Amniotic epithelial cell (primary cell): ENCODE measurements at regions not wholly inside any gene's neighbourhood (a gene's known extent, or its start where the extent isn't known, plus 50 kb on each side); places are given as distances from the start of the nearest gene placed in this dataset.

Experiments used
- DNase-seq: peaks from one replicate; pipeline ENCODE4 v3.0.0-alpha.2; 2010; ENCODE audit warnings: low read depth

DNA sequence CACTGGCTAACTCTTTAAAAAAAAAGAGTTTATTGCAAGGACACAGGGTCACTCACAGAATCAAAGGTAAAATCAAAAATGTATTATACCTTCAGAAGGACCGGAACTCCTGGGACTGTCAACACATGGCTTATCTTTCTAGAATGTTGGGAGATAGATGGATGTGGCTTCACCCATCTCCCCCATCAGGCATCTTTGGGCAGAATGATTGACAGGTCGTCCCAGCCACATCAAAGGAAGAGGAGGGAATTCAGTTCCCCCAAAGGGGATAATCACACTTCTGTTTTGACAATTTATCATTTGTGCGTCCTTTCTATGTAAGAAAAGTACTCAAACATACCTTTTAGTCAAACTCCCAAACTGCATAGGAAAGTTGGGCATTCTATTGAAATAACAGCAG, 228.6 kb upstream of the CDH5 start:
- DNase-seq = no peak

DNA sequence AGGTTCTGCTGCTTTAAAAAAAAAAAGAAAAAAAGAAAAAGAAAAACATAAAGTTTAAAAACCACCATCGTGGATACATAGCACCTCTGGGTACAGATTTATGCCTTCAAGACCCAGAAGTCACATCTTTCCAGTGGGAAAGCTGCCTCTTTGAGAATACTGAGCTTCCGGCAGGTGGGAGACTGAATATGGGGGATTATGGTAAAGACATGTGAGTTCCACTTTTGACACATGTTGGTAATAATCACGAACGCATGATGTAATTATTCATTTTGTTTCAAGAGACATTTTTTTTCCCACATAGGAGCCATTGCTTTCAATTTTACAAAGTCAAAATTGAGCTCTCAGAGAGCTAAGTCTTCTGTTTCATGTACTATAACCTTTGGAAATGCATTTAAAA, 229.7 kb upstream of the CDH5 start:
- DNase-seq = no peak

DNA sequence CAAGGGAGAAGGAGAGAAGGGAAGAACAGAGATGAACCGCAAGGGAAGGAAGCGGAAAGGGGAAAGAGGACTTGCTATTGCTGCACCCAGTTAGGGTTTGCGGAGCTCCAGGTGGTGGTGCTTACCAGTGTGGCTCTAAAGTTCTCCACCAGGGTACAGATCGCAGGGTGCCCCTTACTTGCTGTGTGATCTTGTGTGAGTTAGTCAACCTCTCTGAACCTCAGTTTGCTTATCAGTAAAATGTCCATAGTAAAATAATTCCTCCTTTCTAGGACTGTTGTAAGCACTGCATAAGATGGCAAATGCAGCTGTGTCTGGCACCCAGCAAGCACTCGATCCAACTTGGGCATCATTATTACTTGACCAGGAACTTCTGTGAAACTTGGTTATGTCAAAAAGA, 230.7 kb upstream of the CDH5 start:
- DNase-seq = no peak

GRCh38 chr16:66135421-66135831, 231.1 kb upstream of the CDH5 start:
- DNase-seq = peak; percentile 61

DNA sequence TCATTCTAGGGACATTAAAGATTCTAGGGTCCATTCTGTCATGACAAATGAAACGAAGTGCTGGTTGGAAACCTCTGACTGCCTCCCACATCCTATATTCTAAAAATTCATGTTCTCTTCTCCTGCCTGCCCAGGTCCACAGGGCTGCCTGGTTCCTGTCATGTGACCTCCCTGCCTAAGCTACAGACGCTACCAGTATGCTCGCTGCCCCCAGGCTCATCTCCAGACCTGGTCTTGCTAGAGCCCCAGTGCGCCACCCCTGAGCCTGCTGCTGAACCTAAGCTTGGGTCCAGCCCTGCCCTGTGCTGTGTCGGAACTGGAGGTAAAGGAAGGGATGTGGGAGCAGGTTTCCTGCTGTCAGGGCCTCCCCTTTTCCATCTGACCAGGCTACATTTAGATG, 231.6 kb upstream of the CDH5 start:
- no peak for DNase-seq

- peak; percentile 99 for DNase-seq
Observed at GRCh38 chr16:66133643-66134338, 232.7 kb upstream of the CDH5 start.

- peak; percentile 63 for DNase-seq
Observed at GRCh38 chr16:66131895-66132294, 234.6 kb upstream of the CDH5 start.

- DNase-seq = peak; percentile 84
Observed at GRCh38 chr16:66131156-66131807, 235.2 kb upstream of the CDH5 start.

GRCh38 chr16:66130296-66130905, 236.1 kb upstream of the CDH5 start:
- DNase-seq = peak; percentile 97

GRCh38 chr16:66129196-66129595, 237.3 kb upstream of the CDH5 start:
- DNase-seq = no peak

DNA sequence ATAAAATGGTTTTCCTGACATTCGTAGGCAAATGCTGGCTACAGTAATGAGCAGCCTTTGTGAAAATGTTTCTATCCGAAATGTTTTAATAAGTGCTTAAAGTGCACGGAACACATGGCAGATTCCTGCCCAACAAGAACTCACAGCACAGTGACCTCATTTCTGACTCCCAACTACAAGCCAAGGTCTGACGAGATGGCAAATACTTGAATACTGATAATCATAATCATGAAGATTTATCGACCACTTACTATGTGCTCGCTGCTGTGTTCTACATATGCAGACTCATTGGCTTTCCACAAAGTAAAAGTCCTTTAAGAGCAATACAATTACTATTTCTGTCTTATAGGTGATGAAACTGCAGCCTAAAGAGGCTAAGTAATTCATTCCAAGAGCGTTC, 238.1 kb upstream of the CDH5 start:
- no peak for DNase-seq

DNA sequence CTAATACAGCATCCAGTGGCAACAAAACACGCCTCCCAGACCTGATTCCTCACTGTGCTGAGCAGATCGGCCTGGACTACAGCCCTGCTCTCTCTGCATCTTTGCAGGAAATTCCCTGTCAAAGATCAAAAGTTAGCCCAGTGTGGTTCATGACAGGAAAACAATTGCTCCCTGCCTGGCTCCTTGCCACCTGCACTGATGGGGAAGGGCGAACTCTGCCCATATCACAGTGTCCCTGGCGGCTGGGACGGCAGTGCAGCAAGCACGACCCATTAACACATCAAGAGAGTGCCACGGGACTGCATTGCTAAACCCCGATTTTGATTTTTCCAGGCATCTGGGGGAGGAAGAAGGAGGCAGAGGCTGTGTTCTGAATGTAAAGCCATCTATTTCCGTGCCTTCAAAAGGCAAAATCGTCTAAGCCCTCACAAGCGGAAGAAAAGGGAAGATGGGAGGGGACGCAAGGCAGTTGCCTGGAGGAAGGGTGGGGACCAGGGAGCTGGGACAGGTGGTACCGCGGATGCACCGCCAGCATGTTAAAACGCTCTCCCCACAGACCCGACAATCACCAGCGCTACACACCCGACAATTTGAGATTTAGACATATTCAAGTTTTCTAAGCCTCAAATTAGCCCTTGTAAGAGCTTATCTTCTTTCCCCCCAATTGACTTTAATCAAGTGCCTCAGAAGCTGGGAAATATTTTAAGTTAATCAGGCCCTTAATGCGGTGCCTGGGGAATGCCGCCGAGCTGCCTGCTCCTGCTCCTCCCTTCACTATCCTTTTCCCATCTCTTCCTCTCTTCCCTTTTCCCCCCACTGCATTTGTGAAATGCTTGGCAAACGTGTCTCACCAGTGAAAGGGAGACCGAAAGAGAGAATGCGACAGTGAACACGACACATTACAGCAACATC, 238.8 kb upstream of the CDH5 start:
- peak; percentile 18 for DNase-seq

- DNase-seq = peak; percentile 95
Observed at GRCh38 chr16:66121466-66121865, 245.0 kb upstream of the CDH5 start.

GRCh38 chr16:66120656-66121055, 245.8 kb upstream of the CDH5 start:
- peak; percentile 83 for DNase-seq

GRCh38 chr16:66116163-66117002, 250.1 kb upstream of the CDH5 start:
- DNase-seq = peak; percentile 55

DNA sequence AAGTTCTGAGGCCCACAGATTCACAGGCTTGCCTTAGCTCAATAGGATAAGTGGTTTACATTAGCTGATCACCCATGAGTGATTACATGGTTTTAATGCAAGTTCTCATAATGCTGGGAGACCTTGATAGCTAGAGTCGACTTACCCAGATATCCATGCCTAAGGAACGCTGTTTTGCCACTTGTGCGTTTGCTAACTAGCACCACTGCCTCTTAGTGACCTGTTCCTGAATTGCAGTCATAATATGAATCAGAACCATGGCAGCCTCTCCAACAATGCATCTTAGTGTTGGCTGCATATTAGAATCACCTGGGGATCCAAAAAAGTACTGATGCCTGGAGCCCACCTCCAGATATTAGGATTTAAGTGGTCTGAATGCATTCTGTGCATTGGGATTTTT, 251.1 kb upstream of the CDH5 start:
- DNase-seq = peak; percentile 17

DNA sequence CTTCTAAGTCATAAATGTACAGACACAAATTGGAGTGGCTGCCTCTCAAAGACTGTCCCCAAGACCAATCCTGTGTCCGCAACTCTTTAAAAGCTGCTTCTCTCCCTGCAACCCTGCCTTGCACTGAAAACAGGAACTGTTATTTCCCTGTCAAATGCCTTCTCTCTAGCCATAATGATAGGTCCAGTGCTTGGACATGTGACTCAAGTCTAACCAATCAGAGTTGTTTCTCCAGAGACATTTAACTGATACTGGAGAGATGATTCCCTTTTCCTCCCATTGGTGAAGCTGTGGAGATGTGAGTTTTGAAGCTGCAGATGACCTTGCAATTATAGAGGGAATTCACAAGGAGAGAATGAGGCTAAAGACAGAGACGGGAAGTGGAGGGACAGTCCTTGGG, 253.3 kb upstream of the CDH5 start:
- no peak for DNase-seq

DNA sequence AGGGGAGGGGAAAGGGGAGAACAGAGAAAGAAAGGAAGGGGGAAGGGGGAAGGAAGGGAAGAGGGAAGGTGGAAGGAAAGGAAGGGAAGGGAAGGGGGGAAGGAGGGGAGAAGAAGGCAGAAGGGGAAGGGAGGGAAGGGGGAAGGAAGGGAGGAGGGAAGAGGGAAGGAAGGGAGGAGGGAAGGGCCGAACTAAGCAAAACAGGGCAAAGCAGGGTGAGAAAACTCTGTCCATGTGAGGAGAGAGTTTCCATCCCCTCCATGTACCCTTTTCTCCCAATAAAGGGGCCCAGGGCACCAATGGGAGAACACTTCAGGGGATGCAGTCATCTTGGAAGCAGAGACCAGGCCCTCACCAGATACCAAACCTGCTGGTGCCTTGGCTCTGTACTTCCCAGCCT, 256.8 kb upstream of the CDH5 start:
- DNase-seq = no peak

DNA sequence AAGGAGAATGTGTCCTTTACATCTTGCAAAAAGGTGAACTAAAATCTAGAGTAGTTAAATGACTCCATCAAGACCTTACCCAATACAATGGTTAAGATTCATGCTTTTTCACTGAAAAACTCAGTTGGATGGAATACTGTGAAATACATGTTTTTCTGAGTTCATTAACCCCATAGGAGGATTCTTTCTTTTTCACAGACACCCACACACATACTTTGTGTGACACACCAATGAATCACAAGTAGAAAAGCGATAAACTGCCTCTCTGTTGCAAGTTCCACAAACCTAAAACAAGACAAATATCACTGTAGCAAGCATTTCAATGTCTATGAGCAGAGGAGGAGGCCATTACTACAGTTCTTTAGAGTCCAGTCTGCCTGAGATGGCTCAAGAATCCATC, 258.8 kb upstream of the CDH5 start:
- DNase-seq = peak; percentile 97

DNA sequence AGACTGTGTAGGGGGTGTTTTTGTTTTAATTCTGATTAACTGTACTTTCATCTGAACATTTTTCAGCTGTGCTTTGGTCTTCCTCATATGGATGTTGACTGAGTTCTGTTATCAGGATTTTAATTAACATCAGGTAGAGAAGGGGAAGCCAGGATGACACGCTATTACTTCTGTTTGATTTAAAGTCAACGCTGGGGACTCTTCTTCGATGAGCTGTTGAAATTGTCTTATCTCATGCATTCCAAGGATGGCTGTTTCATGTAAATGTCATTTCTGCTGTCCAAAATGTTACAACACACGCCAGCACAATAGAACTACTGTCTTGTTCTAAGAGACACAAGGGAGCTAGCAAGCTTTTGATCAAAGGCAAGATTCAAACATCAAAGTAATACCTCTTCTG, 263.3 kb upstream of the CDH5 start:
- peak; percentile 97 for DNase-seq

DNA sequence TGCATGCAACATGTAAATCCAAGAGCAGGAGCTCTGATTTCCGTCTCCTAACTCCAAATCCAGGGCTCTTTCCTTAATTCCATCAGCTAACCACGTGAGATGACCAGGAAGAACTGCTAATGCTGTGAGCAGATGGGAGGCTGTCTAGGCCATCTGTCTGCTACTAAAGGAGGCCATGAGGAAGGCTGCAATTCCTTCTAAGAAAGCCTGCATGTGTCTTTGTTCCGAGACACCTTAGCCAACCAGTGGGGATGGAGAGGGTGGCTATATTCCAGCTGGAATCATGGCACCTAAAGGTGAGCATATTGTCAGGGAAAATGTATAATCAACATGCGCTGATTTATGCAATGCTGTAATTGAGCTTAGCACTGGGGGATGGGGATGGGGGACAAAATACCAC, 267.2 kb upstream of the CDH5 start:
- DNase-seq = no peak

DNA sequence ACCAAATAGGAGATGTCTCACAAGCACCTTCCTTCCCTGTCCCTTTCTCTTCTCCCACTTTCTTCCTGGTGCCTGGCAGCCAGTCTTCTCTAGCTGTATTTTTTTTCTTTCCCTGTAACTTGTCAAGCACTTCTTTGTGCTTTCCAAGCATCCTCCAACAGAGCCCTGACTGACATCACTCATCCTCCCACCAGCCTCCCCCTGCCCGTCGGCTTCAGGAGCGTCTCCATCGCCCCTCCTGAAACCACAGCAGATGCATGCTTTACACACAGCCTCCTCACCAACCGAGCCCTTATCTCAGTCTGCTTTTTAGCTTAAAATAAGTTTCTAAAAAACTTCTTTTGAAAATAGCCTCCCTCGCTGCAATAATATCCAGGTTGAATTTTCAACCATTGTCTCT, 268.7 kb upstream of the CDH5 start:
- peak; percentile 94 for DNase-seq
